Astrocyte (in vitro differentiated cells and primary cell): ENCODE measurements at regions not wholly inside any gene's neighbourhood (a gene's known extent, or its start where the extent isn't known, plus 50 kb on each side); places are given as distances from the start of the nearest gene placed in this dataset.

ENCODE experiments used
- DNase-seq: peaks from one replicate; pipeline ENCODE4 v3.0.0-alpha.2; 2010; ENCODE audit warnings: low read depth
- FAIRE-seq: peaks from 2 replicates; lab custom pipeline; 2011; peaks lifted over from hg19 to GRCh38; lab: Jason Lieb, UNC
- H2AFZ ChIP-seq: 2 replicates; pipeline ENCODE4 v1.6.0; 2012; ENCODE audit warnings: low read depth, low read length, inconsistent platforms
- H3K27ac ChIP-seq: 2 replicates; pipeline ENCODE4 v1.5.1; 2011; ENCODE audit warnings: low read depth, low read length, inconsistent platforms
- H3K27me3 ChIP-seq: 2 replicates; pipeline ENCODE4 v1.6.0; 2011; ENCODE audit warnings: low read length, inconsistent platforms; ENCODE audit not compliant: insufficient read depth
- H3K36me3 ChIP-seq: 2 replicates; pipeline ENCODE4 v1.5.1; 2011; ENCODE audit warnings: low read length, inconsistent platforms; ENCODE audit not compliant: insufficient read depth
- H3K4me1 ChIP-seq: 2 replicates; pipeline ENCODE4 v1.5.1; 2011; ENCODE audit warnings: low read length, inconsistent platforms; ENCODE audit not compliant: insufficient read depth
- H3K4me2 ChIP-seq: 2 replicates; pipeline ENCODE4 v1.6.0; 2012; ENCODE audit warnings: low read length, inconsistent platforms
- H3K4me3 ChIP-seq: 2 replicates; pipeline ENCODE4 v1.5.1; 2011; ENCODE audit warnings: low read depth, mild to moderate bottlenecking, low read length, inconsistent platforms; ENCODE audit not compliant: insufficient read depth
- H3K79me2 ChIP-seq: 2 replicates; pipeline ENCODE4 v1.6.0; 2012; ENCODE audit warnings: mild to moderate bottlenecking, low read length, inconsistent platforms; ENCODE audit not compliant: insufficient read depth
- H3K9ac ChIP-seq: 2 replicates; pipeline ENCODE4 v1.6.0; 2012; ENCODE audit warnings: mild to moderate bottlenecking, low read length, inconsistent platforms
- H3K9me3 ChIP-seq: 2 replicates; pipeline ENCODE4 v1.5.1; 2012; ENCODE audit warnings: low read depth, mild to moderate bottlenecking, low read length, inconsistent platforms; ENCODE audit not compliant: insufficient read depth
- H4K20me1 ChIP-seq: 2 replicates; pipeline ENCODE4 v1.6.0; 2012; ENCODE audit warnings: low read length, inconsistent platforms; ENCODE audit not compliant: insufficient read depth
- H3K27ac Mint-ChIP-seq: one replicate; pipeline ENCODE4 v1.8.0; 2021; ENCODE audit warnings: mild to moderate bottlenecking, mixed read lengths; ENCODE audit not compliant: unreplicated experiment
- H3K27me3 Mint-ChIP-seq: one replicate; pipeline ENCODE4 v1.8.0; 2021; ENCODE audit warnings: low read depth, mixed read lengths; ENCODE audit not compliant: unreplicated experiment
- H3K36me3 Mint-ChIP-seq: one replicate; pipeline ENCODE4 v1.8.0; 2021; ENCODE audit warnings: low read depth, mixed read lengths; ENCODE audit not compliant: unreplicated experiment
- H3K4me1 Mint-ChIP-seq: one replicate; pipeline ENCODE4 v1.8.0; 2021; ENCODE audit warnings: low read depth, mixed read lengths; ENCODE audit not compliant: unreplicated experiment
- H3K4me3 Mint-ChIP-seq: one replicate; pipeline ENCODE4 v1.8.0; 2021; ENCODE audit warnings: mild to moderate bottlenecking, moderate library complexity, mixed read lengths; ENCODE audit not compliant: unreplicated experiment
- H3K9me3 Mint-ChIP-seq: one replicate; pipeline ENCODE4 v1.8.0; 2021; ENCODE audit warnings: mild to moderate bottlenecking, mixed read lengths; ENCODE audit not compliant: unreplicated experiment
- EZH2 ChIP-seq: IDR thresholded peaks from 2 replicates; pipeline ENCODE4 v1.6.1; 2012; ENCODE audit warnings: mild to moderate bottlenecking, low read length, inconsistent platforms; ENCODE audit not compliant: insufficient read depth
- TF ChIP-seq, protein P1 (sequence below): IDR thresholded peaks from 2 replicates; pipeline ENCODE4 v1.5.1; 2011; ENCODE audit warnings: low read depth, mild to moderate bottlenecking, inconsistent platforms, low read length, moderate library complexity; ENCODE audit not compliant: insufficient read depth

DNA sequence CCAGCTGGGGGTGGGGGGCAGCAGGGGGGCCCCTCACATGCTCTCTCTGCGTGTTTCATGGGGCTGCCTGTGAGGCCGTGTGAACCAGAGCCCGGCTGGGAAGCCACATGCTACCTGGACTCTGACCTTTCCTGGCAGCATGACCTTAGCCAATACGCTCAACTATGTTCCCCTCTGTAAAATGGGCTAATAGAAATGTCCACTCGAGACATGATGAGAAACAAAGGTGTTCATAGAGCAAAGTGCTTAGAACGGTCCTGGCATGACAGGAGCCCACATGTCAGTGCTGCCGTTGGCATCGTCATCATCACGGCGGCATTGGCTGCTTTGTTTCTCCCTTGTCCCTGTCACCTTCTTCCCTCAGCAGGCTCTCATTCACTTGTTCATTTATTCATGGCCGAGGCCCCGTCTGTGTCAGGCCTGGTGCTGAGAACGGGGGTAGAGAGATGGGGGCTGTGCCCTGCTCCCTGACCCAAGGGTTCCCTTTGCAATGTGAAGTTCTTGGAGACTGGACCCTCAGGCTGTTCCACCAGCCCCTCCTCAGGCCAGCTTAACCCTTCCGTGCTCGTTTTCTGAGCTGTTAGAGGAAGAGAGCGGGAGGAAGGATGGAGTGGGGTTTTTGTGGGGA lies 291.4 kb downstream of the SEC14L1 start:
- H3K4me2 ChIP-seq = no peak overlapping the region
- Mint-ChIP-seq H3K9me3 (no peaks in the 10 kb centered on the region), H3K36me3 (peaks cover 4% of the 10 kb centered on the region), H3K27me3 (no peaks in the 10 kb centered on the region), H3K27ac (no peak overlapping the region), H3K4me3 (no peak overlapping the region), H3K4me1 (peaks cover 46% of the 10 kb centered on the region)
- H3K36me3 ChIP-seq = no peaks in the 10 kb centered on the region
- peaks cover 95% of the 10 kb centered on the region for H3K79me2 ChIP-seq
- H3K27ac ChIP-seq = no peak overlapping the region
- no peaks in the 10 kb centered on the region for H3K9me3 ChIP-seq
- H2AFZ ChIP-seq = no peak overlapping the region
- H3K27me3 ChIP-seq = no peaks in the 10 kb centered on the region
- peaks cover 84% of the 10 kb centered on the region for H3K4me1 ChIP-seq
- no peak overlapping the region for H3K4me3 ChIP-seq
- TF ChIP-seq EZH2 = no peak
- TF ChIP-seq, protein P1, sequence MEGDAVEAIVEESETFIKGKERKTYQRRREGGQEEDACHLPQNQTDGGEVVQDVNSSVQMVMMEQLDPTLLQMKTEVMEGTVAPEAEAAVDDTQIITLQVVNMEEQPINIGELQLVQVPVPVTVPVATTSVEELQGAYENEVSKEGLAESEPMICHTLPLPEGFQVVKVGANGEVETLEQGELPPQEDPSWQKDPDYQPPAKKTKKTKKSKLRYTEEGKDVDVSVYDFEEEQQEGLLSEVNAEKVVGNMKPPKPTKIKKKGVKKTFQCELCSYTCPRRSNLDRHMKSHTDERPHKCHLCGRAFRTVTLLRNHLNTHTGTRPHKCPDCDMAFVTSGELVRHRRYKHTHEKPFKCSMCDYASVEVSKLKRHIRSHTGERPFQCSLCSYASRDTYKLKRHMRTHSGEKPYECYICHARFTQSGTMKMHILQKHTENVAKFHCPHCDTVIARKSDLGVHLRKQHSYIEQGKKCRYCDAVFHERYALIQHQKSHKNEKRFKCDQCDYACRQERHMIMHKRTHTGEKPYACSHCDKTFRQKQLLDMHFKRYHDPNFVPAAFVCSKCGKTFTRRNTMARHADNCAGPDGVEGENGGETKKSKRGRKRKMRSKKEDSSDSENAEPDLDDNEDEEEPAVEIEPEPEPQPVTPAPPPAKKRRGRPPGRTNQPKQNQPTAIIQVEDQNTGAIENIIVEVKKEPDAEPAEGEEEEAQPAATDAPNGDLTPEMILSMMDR = no peak
- peaks cover 76% of the 10 kb centered on the region for H4K20me1 ChIP-seq
- FAIRE-seq = no peak
- DNase-seq = no peak
- H3K9ac ChIP-seq = peak overlapping the region; percentile 54

DNA sequence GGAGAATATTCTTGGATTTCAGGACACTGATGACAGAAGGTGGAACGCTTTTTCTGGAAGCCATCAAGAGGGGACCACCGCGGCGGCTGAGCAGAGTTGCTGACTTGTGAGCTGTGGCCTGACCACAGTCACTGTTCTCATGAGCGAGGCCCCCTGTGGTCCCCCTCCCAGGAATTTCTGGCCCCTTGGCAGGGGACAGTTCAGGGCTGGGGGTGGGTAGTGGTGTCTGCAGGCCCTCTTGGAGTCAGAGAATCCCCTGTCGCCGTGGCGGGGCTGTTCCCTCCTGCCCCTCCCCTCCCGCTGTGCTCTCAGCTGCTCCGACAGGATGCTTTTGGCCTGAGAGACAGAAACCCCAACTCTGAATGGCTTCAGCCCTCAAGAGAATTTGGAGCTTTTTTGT lies 292.0 kb downstream of the SEC14L1 start:
- Histone ChIP-seq H3K27me3 (no peaks in the 10 kb centered on the region), H4K20me1 (peaks cover 76% of the 10 kb centered on the region), H3K79me2 (peaks cover 95% of the 10 kb centered on the region), H3K9me3 (no peaks in the 10 kb centered on the region), H3K4me1 (peaks cover 82% of the 10 kb centered on the region), H3K4me2 (peak overlapping the region; percentile 69), H3K9ac (peak overlapping the region; percentile 54), H2AFZ (no peak overlapping the region), H3K4me3 (no peak overlapping the region), H3K27ac (peak overlapping the region; percentile 35), H3K36me3 (no peaks in the 10 kb centered on the region)
- H3K36me3 Mint-ChIP-seq = peaks cover 2% of the 10 kb centered on the region
- TF ChIP-seq, protein P1 = no peak
- TF ChIP-seq EZH2 = no peak
- peaks cover 45% of the 10 kb centered on the region for H3K4me1 Mint-ChIP-seq
- H3K9me3 Mint-ChIP-seq = no peaks in the 10 kb centered on the region
- H3K27me3 Mint-ChIP-seq = no peaks in the 10 kb centered on the region
- FAIRE-seq (no peak), DNase-seq (no peak)
- no peak overlapping the region for H3K4me3 Mint-ChIP-seq
- H3K27ac Mint-ChIP-seq = no peak overlapping the region

DNA sequence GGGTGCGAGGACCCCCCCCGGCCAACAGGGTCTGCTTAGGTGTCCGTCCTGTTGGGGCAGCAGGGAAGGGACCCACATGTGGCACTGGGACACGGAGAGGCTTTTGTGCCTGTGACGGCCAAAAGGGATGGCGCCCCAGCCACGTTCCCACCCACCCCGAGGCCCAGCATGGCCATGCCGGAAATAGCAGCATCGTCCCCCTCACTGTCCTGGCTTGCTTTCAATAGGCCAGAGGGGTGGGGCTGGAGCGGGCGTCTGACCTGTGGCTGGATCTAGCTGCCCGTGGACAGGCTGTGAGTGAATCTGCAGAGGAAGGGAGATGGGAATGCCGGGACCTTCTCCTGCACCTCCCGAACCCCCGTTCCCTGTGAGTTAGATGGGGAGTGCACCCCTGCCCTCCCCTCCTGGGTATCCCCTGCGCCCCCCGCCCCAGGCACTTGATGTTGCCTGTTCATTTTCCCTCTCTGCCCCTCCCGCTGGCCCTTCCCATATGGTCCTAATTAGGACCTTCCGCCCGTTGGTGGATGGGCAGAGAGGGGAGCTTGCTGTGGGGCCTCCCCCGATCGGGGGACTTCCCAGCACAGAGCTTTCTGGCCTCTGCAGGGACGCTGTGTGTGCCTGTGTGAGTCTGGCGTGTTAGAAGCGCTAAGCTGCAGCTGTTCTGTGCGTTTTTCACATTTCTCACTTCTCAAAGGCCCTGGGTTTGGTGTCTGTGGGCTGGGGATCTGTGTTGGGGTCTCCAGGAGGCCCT lies 292.8 kb downstream of the SEC14L1 start:
- H3K4me3 ChIP-seq = no peak overlapping the region
- Mint-ChIP-seq H3K9me3 (no peaks in the 10 kb centered on the region), H3K27me3 (no peaks in the 10 kb centered on the region), H3K4me3 (no peak overlapping the region), H3K4me1 (peaks cover 42% of the 10 kb centered on the region), H3K36me3 (peaks cover 2% of the 10 kb centered on the region), H3K27ac (no peak overlapping the region)
- peak overlapping the region; percentile 69 for H3K4me2 ChIP-seq
- FAIRE-seq (no peak), DNase-seq (peak; percentile 42)
- no peaks in the 10 kb centered on the region for H3K9me3 ChIP-seq
- peak overlapping the region; percentile 54 for H3K9ac ChIP-seq
- TF ChIP-seq, protein P1 = no peak
- TF ChIP-seq EZH2 = no peak
- H2AFZ ChIP-seq = no peak overlapping the region
- no peaks in the 10 kb centered on the region for H3K27me3 ChIP-seq
- H3K4me1 ChIP-seq = peaks cover 74% of the 10 kb centered on the region
- H4K20me1 ChIP-seq = peaks cover 76% of the 10 kb centered on the region
- H3K36me3 ChIP-seq = no peaks in the 10 kb centered on the region
- peaks cover 95% of the 10 kb centered on the region for H3K79me2 ChIP-seq
- H3K27ac ChIP-seq = peak overlapping the region; percentile 35
